Pancreas (tissue), 10 donors: ENCODE measurements at regions not wholly inside any gene's neighbourhood (a gene's known extent, or its start where the extent isn't known, plus 50 kb on each side); places are given as distances from the start of the nearest gene placed in this dataset.
A peak's percentile ranks its signal among the peaks of the same experiment; 100 is the strongest.

Experiments used
- ATAC-seq, 4 donors: fragments of 200-7000 bp; cut with Tn5 transposase; one replicate each; pipeline versions ENCODE4 v1.8.0 to v1.9.1; 2020; ENCODE audit warnings: mild to moderate bottlenecking in 4 of 4, moderate library complexity in 4 of 4
- DNase-seq, 6 donors: peaks; one replicate each; pipeline ENCODE4 v3.0.0-alpha.2; 2020
- FAIRE-seq: peaks from 2 replicates; lab custom pipeline; 2012; peaks lifted over from hg19 to GRCh38; lab: Jason Lieb, UNC
- H3K27ac ChIP-seq, 4 donors: fragments of 200-600 bp; sonication (generic); 1 replicate in 3 of 4; 2 replicates in 1 of 4; pipeline versions ENCODE4 v1.5.0 to v1.8.0; 2020
- H3K27me3 ChIP-seq, 4 donors: fragments of 200-600 bp; one replicate each; pipeline ENCODE4 v1.8.0; 2021
- H3K36me3 ChIP-seq, 3 donors: fragments of 200-600 bp; sonication (generic) in 1 of 3; one replicate each; pipeline versions ENCODE4 v1.5.0 to v1.8.0; 2020 to 2021
- H3K4me1 ChIP-seq, 3 donors: fragments of 200-600 bp; one replicate each; pipeline ENCODE4 v1.8.0; 2021
- H3K4me3 ChIP-seq, 4 donors: fragments of 200-600 bp; sonication (generic) in 2 of 4; one replicate each; pipeline versions ENCODE4 v1.5.0 to v1.8.0; 2020 to 2021
- H3K9me3 ChIP-seq, 4 donors: fragments of 200-600 bp; one replicate each; pipeline ENCODE4 v1.8.0; 2021
- WGBS, 2 donors: extraction: QIAGEN DNeasy Blood & Tissue Kit; methylation state at CpG; one replicate each; pipeline ENCODE4 v1.1.7; 2013; 5-methylcytosine and 5-hydroxymethylcytosine counted together
- intact Hi-C, 3 donors: fragments of 100-400 bp; cut with DNase I; formaldehyde crosslinking; loops; one replicate each; pipeline versions ENCODE4 v1.11.1 to v1.14.2; 2022
- TF ChIP-seq, protein P1 (sequence below), 4 donors: fragments of 200-600 bp; sonication (generic) in 3 of 4; IDR thresholded peaks; one replicate each; pipeline versions ENCODE4 v1.5.0 to v1.8.0; 2021; ENCODE audit warnings: antibody characterized with exemption in 4 of 4
- donor health status: healthy with polysubstance abuse.
- donor health status: DM: no; HTN: no; CAD: no; lungs with moderate emphysema.
- donor health status: DM: no; HTN: no; CAD: no.
- donor health status: control.
- donor health status: control.
- donor health status: Bipolar disorder and iron deficiency.
- donor health status: DM: yes; HTN: yes; CAD: no.
- donor health status: DM: no; HTN: no; CAD: no.
- donor health status: DM: no; HTN: no; CAD: no.
- donor health status: DM: yes; HTN: yes; CAD: no.

GRCh38 chr3:59424268-59425010 lies 374.6 kb upstream of the CFAP20DC start:
- Histone ChIP-seq H3K9me3 (no peaks in the 10 kb centered on the region), H3K27me3 (no peaks in the 10 kb centered on the region), H3K27ac (no peak overlapping the region), H3K4me3 (no peak overlapping the region), H3K36me3 (no peaks in the 10 kb centered on the region), H3K4me1 (no peaks in the 10 kb centered on the region)
- ATAC-seq (peak in 2 of 4 donors; percentile 19 to 38), FAIRE-seq (no peak), DNase-seq (no peak)
- intact Hi-C loops, result no loop called here
- TF ChIP-seq, protein P1, sequence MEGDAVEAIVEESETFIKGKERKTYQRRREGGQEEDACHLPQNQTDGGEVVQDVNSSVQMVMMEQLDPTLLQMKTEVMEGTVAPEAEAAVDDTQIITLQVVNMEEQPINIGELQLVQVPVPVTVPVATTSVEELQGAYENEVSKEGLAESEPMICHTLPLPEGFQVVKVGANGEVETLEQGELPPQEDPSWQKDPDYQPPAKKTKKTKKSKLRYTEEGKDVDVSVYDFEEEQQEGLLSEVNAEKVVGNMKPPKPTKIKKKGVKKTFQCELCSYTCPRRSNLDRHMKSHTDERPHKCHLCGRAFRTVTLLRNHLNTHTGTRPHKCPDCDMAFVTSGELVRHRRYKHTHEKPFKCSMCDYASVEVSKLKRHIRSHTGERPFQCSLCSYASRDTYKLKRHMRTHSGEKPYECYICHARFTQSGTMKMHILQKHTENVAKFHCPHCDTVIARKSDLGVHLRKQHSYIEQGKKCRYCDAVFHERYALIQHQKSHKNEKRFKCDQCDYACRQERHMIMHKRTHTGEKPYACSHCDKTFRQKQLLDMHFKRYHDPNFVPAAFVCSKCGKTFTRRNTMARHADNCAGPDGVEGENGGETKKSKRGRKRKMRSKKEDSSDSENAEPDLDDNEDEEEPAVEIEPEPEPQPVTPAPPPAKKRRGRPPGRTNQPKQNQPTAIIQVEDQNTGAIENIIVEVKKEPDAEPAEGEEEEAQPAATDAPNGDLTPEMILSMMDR (IDR thresholded peaks at IDR 0.05), result no peak
- 86 to 88% methylated on average over 10 of the region's 10 CpGs for WGBS, 2 donors

GRCh38 chr3:59423707-59424106 lies 373.9 kb upstream of the CFAP20DC start:
- TF ChIP-seq, protein P1 (IDR thresholded peaks at IDR 0.05), result no peak
- FAIRE-seq (no peak), DNase-seq (no peak), ATAC-seq (no peak)
- 93 to 94% methylated on average over 11 of the region's 11 CpGs for WGBS, 2 donors
- Histone ChIP-seq H3K9me3 (no peaks in the 10 kb centered on the region), H3K4me3 (no peak overlapping the region), H3K27me3 (no peaks in the 10 kb centered on the region), H3K36me3 (no peaks in the 10 kb centered on the region), H3K4me1 (no peaks in the 10 kb centered on the region), H3K27ac (no peak overlapping the region)
- intact Hi-C loops, result no loop called here

- Histone ChIP-seq H3K9me3 (no peaks in the 10 kb centered on the region), H3K27me3 (no peaks in the 10 kb centered on the region), H3K4me1 (no peaks in the 10 kb centered on the region), H3K4me3 (no peak overlapping the region), H3K27ac (no peak overlapping the region), H3K36me3 (no peaks in the 10 kb centered on the region)
- FAIRE-seq (no peak), ATAC-seq (no peak), DNase-seq (no peak)
- intact Hi-C loops, result no loop called here
- WGBS, 2 donors, result 66 to 79% methylated on average over 4 of the region's 4 CpGs
- TF ChIP-seq, protein P1 (IDR thresholded peaks at IDR 0.05), result no peak
Measured at GRCh38 chr3:59422312-59422711, 372.5 kb upstream of the CFAP20DC start.

- no peaks in the 10 kb centered on the region for H3K4me1 ChIP-seq
- no peak for ATAC-seq
- H3K27me3 ChIP-seq, result no peaks in the 10 kb centered on the region
- DNase-seq, result no peak
- H3K27ac ChIP-seq, result no peak overlapping the region
- WGBS, 2 donors, result 63 to 67% methylated on average over 4 of the region's 4 CpGs
- no peaks in the 10 kb centered on the region for H3K36me3 ChIP-seq
- H3K4me3 ChIP-seq, result no peak overlapping the region
- no peak for FAIRE-seq
- intact Hi-C loops, result no loop called here
- no peaks in the 10 kb centered on the region for H3K9me3 ChIP-seq
- TF ChIP-seq, protein P1 (IDR thresholded peaks at IDR 0.05), result no peak
Measured at GRCh38 chr3:59418836-59419235, 369.0 kb upstream of the CFAP20DC start.

DNA sequence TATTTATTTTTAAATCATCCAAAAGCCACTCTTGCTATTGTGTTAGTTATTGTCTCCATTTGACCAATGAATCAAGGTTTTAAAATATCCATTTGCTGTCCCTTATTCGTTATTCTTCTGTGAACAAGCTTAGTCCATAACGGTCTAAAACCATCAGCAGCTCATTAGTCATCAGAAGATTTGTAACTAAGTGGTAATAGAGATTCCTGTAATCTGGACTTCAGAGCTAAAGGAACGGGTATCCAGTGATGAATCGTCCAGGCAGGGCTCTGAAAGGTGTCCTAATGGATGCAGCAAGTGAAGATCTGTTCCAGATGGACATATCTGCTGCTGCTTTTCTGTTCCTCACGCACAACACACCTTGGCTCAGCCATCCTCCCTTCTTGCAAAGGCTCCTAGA lies 362.7 kb upstream of the CFAP20DC start:
- FAIRE-seq, result no peak
- Histone ChIP-seq H3K36me3 (no peaks in the 10 kb centered on the region), H3K27me3 (no peaks in the 10 kb centered on the region), H3K4me1 (no peaks in the 10 kb centered on the region), H3K4me3 (no peak overlapping the region), H3K27ac (no peak overlapping the region), H3K9me3 (no peaks in the 10 kb centered on the region)
- 84 to 85% methylated on average over 5 of the region's 5 CpGs for WGBS, 2 donors
- TF ChIP-seq, protein P1 (IDR thresholded peaks at IDR 0.05), result no peak
- intact Hi-C loops, result no loop called here
- no peak for ATAC-seq
- DNase-seq, result no peak
